LNCAP (cell line): ENCODE measurements at regions not wholly inside any gene's neighbourhood (a gene's known extent, or its start where the extent isn't known, plus 50 kb on each side); places are given as distances from the start of the nearest gene placed in this dataset.

Source experiments
- TF ChIP-seq, protein P1 (sequence below): fragments of 450-650 bp; IDR thresholded peaks from 2 replicates; pipeline ENCODE4 v1.5.1; 2017; ENCODE audit warnings: mild to moderate bottlenecking

DNA sequence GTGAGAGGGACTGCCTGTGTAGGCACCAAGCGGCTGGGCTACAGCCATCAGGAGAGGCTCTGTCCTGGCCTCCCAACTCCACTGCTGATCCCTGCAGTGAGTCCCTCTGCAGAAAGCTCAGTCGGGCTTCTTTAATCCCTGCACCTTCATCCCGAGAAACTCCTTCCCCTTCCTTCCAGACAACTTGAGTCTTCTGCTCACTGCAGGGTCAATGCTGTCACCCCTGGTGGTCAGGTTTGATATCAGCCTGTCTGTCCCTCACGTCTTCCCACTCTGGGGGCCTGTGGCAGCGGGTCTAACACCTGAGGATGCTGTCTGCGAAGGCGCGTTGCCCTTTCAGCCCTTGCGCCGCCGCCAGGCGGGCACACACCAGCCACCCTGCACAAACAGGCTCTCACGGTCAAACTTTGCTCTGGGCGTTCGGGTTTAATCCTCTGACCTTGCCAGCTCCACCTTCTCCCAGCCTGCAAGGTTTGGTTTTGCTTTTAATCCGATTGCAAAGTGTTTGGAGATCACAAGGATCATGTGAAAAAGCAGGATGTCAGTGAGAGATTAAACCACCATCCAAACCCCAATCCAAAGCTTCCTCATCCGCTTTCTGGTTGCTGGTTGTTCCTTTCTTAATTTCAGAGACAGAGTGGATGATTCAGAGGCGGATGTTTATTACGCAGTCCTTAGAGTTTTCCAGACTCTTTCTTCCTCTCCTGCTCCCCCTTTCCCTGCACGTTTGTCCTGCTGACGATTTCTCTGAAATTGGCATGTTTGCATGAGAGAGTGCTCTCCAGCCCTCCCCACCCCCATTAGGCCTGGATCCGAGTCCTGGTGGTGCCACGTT, 74.8 kb upstream of the SLC34A2 start:
- TF ChIP-seq, protein P1, sequence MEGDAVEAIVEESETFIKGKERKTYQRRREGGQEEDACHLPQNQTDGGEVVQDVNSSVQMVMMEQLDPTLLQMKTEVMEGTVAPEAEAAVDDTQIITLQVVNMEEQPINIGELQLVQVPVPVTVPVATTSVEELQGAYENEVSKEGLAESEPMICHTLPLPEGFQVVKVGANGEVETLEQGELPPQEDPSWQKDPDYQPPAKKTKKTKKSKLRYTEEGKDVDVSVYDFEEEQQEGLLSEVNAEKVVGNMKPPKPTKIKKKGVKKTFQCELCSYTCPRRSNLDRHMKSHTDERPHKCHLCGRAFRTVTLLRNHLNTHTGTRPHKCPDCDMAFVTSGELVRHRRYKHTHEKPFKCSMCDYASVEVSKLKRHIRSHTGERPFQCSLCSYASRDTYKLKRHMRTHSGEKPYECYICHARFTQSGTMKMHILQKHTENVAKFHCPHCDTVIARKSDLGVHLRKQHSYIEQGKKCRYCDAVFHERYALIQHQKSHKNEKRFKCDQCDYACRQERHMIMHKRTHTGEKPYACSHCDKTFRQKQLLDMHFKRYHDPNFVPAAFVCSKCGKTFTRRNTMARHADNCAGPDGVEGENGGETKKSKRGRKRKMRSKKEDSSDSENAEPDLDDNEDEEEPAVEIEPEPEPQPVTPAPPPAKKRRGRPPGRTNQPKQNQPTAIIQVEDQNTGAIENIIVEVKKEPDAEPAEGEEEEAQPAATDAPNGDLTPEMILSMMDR = no peak

DNA sequence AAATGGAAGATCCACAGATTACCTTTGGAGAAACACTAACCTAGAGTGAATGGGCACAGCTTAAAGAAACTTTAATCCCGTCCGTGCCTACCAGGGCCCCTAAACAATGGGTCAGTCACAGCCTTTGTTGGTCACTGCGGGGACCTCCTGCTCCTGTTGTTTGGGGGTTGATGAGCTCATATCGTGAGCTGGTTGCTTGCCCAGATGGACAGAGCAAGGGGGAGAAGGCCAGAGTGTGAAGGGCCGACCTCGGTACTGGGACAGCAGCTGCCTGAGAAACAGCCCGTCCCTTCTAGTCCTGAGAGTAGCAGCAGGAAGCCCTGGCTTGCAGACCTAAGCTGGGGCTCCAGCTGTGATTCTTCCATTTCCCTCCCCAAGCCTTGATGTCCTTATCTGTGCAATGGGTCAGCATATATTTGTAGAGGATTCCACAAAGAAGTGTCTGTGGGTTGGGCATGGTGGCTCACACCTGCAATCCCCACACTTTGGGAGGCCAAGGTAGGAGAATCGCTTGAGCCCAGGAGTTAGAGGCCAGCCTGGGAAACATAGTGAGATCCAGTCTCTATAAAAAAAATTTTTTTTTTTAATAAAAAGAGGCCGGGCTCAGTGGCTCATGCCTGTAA, 69.6 kb upstream of the SLC34A2 start:
- TF ChIP-seq, protein P1 = no peak

DNA sequence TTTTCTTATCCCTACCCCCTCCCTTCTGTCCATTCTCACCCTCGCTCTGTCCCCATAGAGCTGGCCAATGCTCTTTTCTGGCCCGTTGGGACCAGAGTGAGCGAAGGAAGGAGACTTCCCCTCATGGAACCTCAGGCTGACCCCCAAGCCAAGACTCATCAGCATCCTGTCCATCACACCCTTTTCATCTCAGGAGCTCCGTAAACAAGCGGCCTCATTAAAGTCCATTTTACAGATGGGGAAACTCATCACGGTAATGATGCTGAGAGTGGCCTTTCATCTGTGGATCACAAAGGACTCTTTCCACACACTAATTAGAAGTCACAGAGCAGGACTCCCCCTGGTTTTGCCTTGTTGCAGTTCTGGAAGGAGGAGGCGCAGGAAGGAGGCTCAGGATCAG, 67.4 kb upstream of the SLC34A2 start:
- TF ChIP-seq, protein P1 = no peak

DNA sequence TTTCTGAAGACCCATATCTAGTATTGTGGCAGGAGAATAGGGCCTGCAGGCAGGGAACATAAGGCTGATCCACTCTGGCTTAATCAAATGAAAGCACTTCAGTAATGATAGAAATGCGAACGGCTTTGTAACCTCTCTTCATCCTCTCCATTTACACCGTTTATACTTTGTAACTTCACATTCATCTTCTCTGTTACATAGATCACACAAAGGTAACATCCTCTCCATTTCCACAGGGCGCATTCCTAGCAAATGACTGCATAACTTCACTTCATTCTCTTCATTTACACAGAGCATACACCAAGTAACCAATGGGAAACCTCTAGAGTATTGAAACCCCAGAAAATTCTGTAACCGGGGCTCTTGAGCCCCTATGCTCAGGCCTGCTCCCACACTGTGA, 65.5 kb upstream of the SLC34A2 start:
- TF ChIP-seq, protein P1 = no peak

DNA sequence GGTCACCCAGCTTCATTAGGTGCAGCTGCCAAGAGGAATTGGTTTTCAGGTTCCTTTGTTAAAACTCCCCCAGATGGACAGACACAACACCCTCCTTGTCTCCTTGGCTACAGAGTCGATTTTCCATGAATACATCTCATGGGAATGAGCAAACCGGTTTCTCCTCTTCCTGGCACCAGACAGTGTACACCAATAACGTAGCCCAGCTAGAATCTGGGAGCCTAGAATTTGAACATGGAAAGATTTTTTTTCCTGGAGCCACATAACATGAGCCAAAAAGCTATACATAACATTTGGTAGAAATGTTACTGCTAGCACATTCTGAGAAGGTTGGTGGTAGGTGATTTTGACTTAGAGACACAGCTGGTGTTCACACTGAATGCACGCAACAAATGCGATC, 62.9 kb upstream of the SLC34A2 start:
- TF ChIP-seq, protein P1 = no peak
